ENCODE measurements at regions not wholly inside any gene's neighbourhood (a gene's known extent, or its start where the extent isn't known, plus 50 kb on each side); places are given as distances from the start of the nearest gene placed in this dataset.
"Not testable (repeated sequence)": the region's sequence is repeated elsewhere in the genome, so short reads cannot be mapped to it uniquely, and the experiment has no call there.

- Histone ChIP-seq H3K9me3 (ENCODE audit: control insufficient read depth in 2 of 2, low read length in 2 of 2) (no peaks in the 10 kb centered on the region), H3K36me3 (ENCODE audit: control insufficient read depth in 2 of 2, insufficient read depth in 2 of 2, low read length in 2 of 2) (no peaks in the 10 kb centered on the region), H3K4me1 (ENCODE audit: control insufficient read depth in 2 of 2, insufficient read depth in 2 of 2, low read length in 2 of 2) (peaks cover 3 to 6% of the 10 kb centered on the region in 2 donors), H3K27ac (ENCODE audit: low read depth in 2 of 2, low read length in 2 of 2) (no peak overlapping the region), H3K4me3 (ENCODE audit: low read length in 2 of 2) (no peak overlapping the region), H3K9ac (ENCODE audit: low read depth in 1 of 2, low read length in 2 of 2) (no peak overlapping the region), H3K27me3 (ENCODE audit: control insufficient read depth in 2 of 2, insufficient read depth in 2 of 2, low read length in 2 of 2) (no peaks in the 10 kb centered on the region)
Measured at GRCh38 chr2:191497822-191498221, 180.1 kb upstream of the NABP1 start.

DNA sequence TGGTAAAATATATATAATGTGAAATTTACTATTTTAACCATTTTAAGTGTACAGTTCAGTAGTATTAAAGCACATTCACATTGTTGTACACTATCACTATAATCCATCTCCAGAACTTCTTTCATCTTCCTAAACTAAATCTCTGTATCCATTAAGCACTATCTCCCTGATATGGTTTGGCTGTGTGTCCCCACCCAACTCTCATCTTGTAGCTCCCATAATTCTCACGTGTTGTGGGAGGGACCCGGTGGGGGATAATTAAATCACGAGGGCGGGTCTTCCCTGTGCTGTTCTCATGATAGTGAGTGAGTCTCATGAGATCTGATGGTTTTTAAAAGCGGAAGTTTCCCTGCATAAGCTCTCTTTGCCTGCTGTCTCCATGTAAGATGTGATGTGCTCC is 178.9 kb upstream of the NABP1 start:
- Histone ChIP-seq H3K36me3 (ENCODE audit: control insufficient read depth in 2 of 2, insufficient read depth in 2 of 2, low read length in 2 of 2) (no peaks in the 10 kb centered on the region), H3K27ac (ENCODE audit: low read depth in 2 of 2, low read length in 2 of 2) (no peak overlapping the region), H3K9me3 (ENCODE audit: control insufficient read depth in 2 of 2, low read length in 2 of 2) (no peaks in the 10 kb centered on the region), H3K4me1 (ENCODE audit: control insufficient read depth in 2 of 2, insufficient read depth in 2 of 2, low read length in 2 of 2) (peaks cover 3 to 6% of the 10 kb centered on the region in 2 donors), H3K27me3 (ENCODE audit: control insufficient read depth in 2 of 2, insufficient read depth in 2 of 2, low read length in 2 of 2) (no peaks in the 10 kb centered on the region), H3K4me3 (ENCODE audit: low read length in 2 of 2) (no peak overlapping the region), H3K9ac (ENCODE audit: low read depth in 1 of 2, low read length in 2 of 2) (no peak overlapping the region)

GRCh38 chr2:191499874-191500565 is 177.9 kb upstream of the NABP1 start:
- no peaks in the 10 kb centered on the region for H3K9me3 ChIP-seq (ENCODE audit: control insufficient read depth in 2 of 2, low read length in 2 of 2)
- H3K4me1 ChIP-seq (ENCODE audit: control insufficient read depth in 2 of 2, insufficient read depth in 2 of 2, low read length in 2 of 2) = peaks cover 3 to 6% of the 10 kb centered on the region in 2 donors
- no peak overlapping the region for H3K9ac ChIP-seq (ENCODE audit: low read depth in 1 of 2, low read length in 2 of 2)
- no peak overlapping the region for H3K27ac ChIP-seq (ENCODE audit: low read depth in 2 of 2, low read length in 2 of 2)
- H3K27me3 ChIP-seq (ENCODE audit: control insufficient read depth in 2 of 2, insufficient read depth in 2 of 2, low read length in 2 of 2) = no peaks in the 10 kb centered on the region
- no peak overlapping the region for H3K4me3 ChIP-seq (ENCODE audit: low read length in 2 of 2)
- H3K36me3 ChIP-seq (ENCODE audit: control insufficient read depth in 2 of 2, insufficient read depth in 2 of 2, low read length in 2 of 2) = no peaks in the 10 kb centered on the region

DNA sequence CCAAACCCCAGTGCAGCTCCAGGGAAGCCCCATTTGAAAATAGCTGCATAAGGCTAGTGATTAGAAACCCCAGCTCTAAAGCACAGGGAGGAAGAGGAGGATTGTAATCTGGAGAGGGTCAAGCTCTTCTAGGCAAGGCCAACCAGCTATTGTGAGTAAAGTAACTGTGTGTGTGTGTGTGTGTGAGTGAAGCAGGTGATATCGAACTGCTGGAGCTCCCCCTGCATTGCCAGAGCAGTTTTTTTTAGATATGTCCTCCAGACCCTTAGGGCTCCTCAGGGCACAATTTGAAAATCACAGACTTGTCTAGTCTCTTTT is 177.4 kb upstream of the NABP1 start:
- Histone ChIP-seq H3K36me3 (ENCODE audit: control insufficient read depth in 2 of 2, insufficient read depth in 2 of 2, low read length in 2 of 2) (no peaks in the 10 kb centered on the region), H3K4me1 (ENCODE audit: control insufficient read depth in 2 of 2, insufficient read depth in 2 of 2, low read length in 2 of 2) (peaks cover 3 to 6% of the 10 kb centered on the region in 2 donors), H3K9me3 (ENCODE audit: control insufficient read depth in 2 of 2, low read length in 2 of 2) (no peaks in the 10 kb centered on the region), H3K27me3 (ENCODE audit: control insufficient read depth in 2 of 2, insufficient read depth in 2 of 2, low read length in 2 of 2) (no peaks in the 10 kb centered on the region), H3K4me3 (ENCODE audit: low read length in 2 of 2) (no peak overlapping the region), H3K9ac (ENCODE audit: low read depth in 1 of 2, low read length in 2 of 2) (no peak overlapping the region), H3K27ac (ENCODE audit: low read depth in 2 of 2, low read length in 2 of 2) (no peak overlapping the region)

GRCh38 chr2:191500884-191501560 is 176.9 kb upstream of the NABP1 start:
- Histone ChIP-seq H3K9ac (ENCODE audit: low read depth in 1 of 2, low read length in 2 of 2) (no peak overlapping the region), H3K27ac (ENCODE audit: low read depth in 2 of 2, low read length in 2 of 2) (no peak overlapping the region), H3K36me3 (ENCODE audit: control insufficient read depth in 2 of 2, insufficient read depth in 2 of 2, low read length in 2 of 2) (no peaks in the 10 kb centered on the region), H3K4me3 (ENCODE audit: low read length in 2 of 2) (no peak overlapping the region), H3K4me1 (ENCODE audit: control insufficient read depth in 2 of 2, insufficient read depth in 2 of 2, low read length in 2 of 2) (peaks cover 3 to 6% of the 10 kb centered on the region in 2 donors), H3K27me3 (ENCODE audit: control insufficient read depth in 2 of 2, insufficient read depth in 2 of 2, low read length in 2 of 2) (no peaks in the 10 kb centered on the region), H3K9me3 (ENCODE audit: control insufficient read depth in 2 of 2, low read length in 2 of 2) (no peaks in the 10 kb centered on the region)

DNA sequence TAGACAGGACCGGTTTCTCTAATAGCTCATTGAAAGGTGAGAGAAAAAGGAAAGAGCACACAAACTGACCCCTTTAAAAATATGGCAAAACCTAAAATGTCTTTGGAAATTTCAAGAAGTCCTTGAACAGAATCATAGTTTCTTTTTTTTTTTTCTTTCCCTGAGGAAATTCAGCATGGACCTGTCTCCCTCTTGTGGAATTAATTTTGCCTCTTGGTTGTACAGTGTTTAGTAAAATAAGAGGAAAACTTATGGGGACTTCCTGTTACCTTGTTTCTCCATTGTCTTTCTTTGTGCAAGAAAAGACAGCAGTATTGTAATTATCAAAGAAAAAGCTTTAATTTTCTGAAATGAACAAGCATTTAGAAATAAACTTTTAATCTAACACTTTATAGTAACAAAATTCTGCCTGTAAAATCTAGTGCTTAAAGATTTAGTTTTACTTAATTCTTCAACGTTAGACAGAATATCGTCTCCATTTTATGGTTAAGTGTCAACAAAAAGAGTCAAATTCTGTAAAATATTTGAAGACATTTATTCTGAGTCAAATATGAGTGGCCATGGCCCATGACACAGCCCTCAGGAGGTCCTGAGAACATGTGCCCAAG is 176.3 kb upstream of the NABP1 start:
- no peak overlapping the region for H3K27ac ChIP-seq (ENCODE audit: low read depth in 2 of 2, low read length in 2 of 2)
- peaks cover 3 to 6% of the 10 kb centered on the region in 2 donors for H3K4me1 ChIP-seq (ENCODE audit: control insufficient read depth in 2 of 2, insufficient read depth in 2 of 2, low read length in 2 of 2)
- H3K36me3 ChIP-seq (ENCODE audit: control insufficient read depth in 2 of 2, insufficient read depth in 2 of 2, low read length in 2 of 2) = no peaks in the 10 kb centered on the region
- H3K27me3 ChIP-seq (ENCODE audit: control insufficient read depth in 2 of 2, insufficient read depth in 2 of 2, low read length in 2 of 2) = no peaks in the 10 kb centered on the region
- H3K9me3 ChIP-seq (ENCODE audit: control insufficient read depth in 2 of 2, low read length in 2 of 2) = no peaks in the 10 kb centered on the region
- H3K4me3 ChIP-seq (ENCODE audit: low read length in 2 of 2) = no peak overlapping the region
- no peak overlapping the region for H3K9ac ChIP-seq (ENCODE audit: low read depth in 1 of 2, low read length in 2 of 2)

GRCh38 chr2:191506515-191506914 is 171.4 kb upstream of the NABP1 start:
- Histone ChIP-seq H3K9me3 (ENCODE audit: control insufficient read depth in 2 of 2, low read length in 2 of 2) (no peaks in the 10 kb centered on the region), H3K36me3 (ENCODE audit: control insufficient read depth in 2 of 2, insufficient read depth in 2 of 2, low read length in 2 of 2) (no peaks in the 10 kb centered on the region), H3K4me1 (ENCODE audit: control insufficient read depth in 2 of 2, insufficient read depth in 2 of 2, low read length in 2 of 2) (no peaks in the 10 kb centered on the region), H3K27me3 (ENCODE audit: control insufficient read depth in 2 of 2, insufficient read depth in 2 of 2, low read length in 2 of 2) (no peaks in the 10 kb centered on the region), H3K9ac (ENCODE audit: low read depth in 1 of 2, low read length in 2 of 2) (no peak overlapping the region), H3K4me3 (ENCODE audit: low read length in 2 of 2) (no peak overlapping the region), H3K27ac (ENCODE audit: low read depth in 2 of 2, low read length in 2 of 2) (no peak overlapping the region)

GRCh38 chr2:191507252-191507853 is 170.6 kb upstream of the NABP1 start:
- H3K4me1 ChIP-seq (ENCODE audit: control insufficient read depth in 2 of 2, insufficient read depth in 2 of 2, low read length in 2 of 2); H3K27me3 ChIP-seq (ENCODE audit: control insufficient read depth in 2 of 2, insufficient read depth in 2 of 2, low read length in 2 of 2); H3K36me3 ChIP-seq (ENCODE audit: control insufficient read depth in 2 of 2, insufficient read depth in 2 of 2, low read length in 2 of 2); H3K9me3 ChIP-seq (ENCODE audit: control insufficient read depth in 2 of 2, low read length in 2 of 2); H3K4me3 ChIP-seq (ENCODE audit: low read length in 2 of 2); H3K27ac ChIP-seq (ENCODE audit: low read depth in 2 of 2, low read length in 2 of 2); H3K9ac ChIP-seq (ENCODE audit: low read depth in 1 of 2, low read length in 2 of 2): not testable (repeated sequence)

GRCh38 chr2:191508738-191509137 is 169.2 kb upstream of the NABP1 start:
- Histone ChIP-seq H3K27me3 (ENCODE audit: control insufficient read depth in 2 of 2, insufficient read depth in 2 of 2, low read length in 2 of 2) (no peaks in the 10 kb centered on the region), H3K4me1 (ENCODE audit: control insufficient read depth in 2 of 2, insufficient read depth in 2 of 2, low read length in 2 of 2) (no peaks in the 10 kb centered on the region), H3K36me3 (ENCODE audit: control insufficient read depth in 2 of 2, insufficient read depth in 2 of 2, low read length in 2 of 2) (no peaks in the 10 kb centered on the region)

GRCh38 chr2:191512216-191512835 is 165.6 kb upstream of the NABP1 start:
- no peaks in the 10 kb centered on the region for H3K9me3 ChIP-seq (ENCODE audit: control insufficient read depth in 2 of 2, low read length in 2 of 2)
- H3K9ac ChIP-seq (ENCODE audit: low read depth in 1 of 2, low read length in 2 of 2) = no peak overlapping the region
- no peaks in the 10 kb centered on the region for H3K4me1 ChIP-seq (ENCODE audit: control insufficient read depth in 2 of 2, insufficient read depth in 2 of 2, low read length in 2 of 2)
- no peak overlapping the region for H3K27ac ChIP-seq (ENCODE audit: low read depth in 2 of 2, low read length in 2 of 2)
- H3K4me3 ChIP-seq (ENCODE audit: low read length in 2 of 2) = no peak overlapping the region
- H3K36me3 ChIP-seq (ENCODE audit: control insufficient read depth in 2 of 2, insufficient read depth in 2 of 2, low read length in 2 of 2) = no peaks in the 10 kb centered on the region
- no peaks in the 10 kb centered on the region for H3K27me3 ChIP-seq (ENCODE audit: control insufficient read depth in 2 of 2, insufficient read depth in 2 of 2, low read length in 2 of 2)

More at GRCh38 chr2:191508738-191509137, 169.2 kb upstream of the NABP1 start:
- Histone ChIP-seq H3K27ac (ENCODE audit: low read depth in 2 of 2, low read length in 2 of 2) (no peak overlapping the region), H3K9me3 (ENCODE audit: control insufficient read depth in 2 of 2, low read length in 2 of 2) (no peaks in the 10 kb centered on the region), H3K4me3 (ENCODE audit: low read length in 2 of 2) (no peak overlapping the region), H3K9ac (ENCODE audit: low read depth in 1 of 2, low read length in 2 of 2) (no peak overlapping the region)

Measured in mucosa of rectum (tissue), 2 donors.